Lower leg skin (tissue), 3 donors: ENCODE measurements at regions not wholly inside any gene's neighbourhood (a gene's known extent, or its start where the extent isn't known, plus 50 kb on each side); places are given as distances from the start of the nearest gene placed in this dataset.
"Not testable (repeated sequence)": the region's sequence is repeated elsewhere in the genome, so short reads cannot be mapped to it uniquely, and the experiment has no call there.

Experiments
- POLR2A ChIP-seq, 2 donors: fragments of 450-650 bp; IDR thresholded peaks; one replicate each; pipeline ENCODE4 v1.6.1; 2016 to 2017; ENCODE audit warnings: antibody characterized with exemption in 2 of 2, mild to moderate bottlenecking in 1 of 2, moderate library complexity in 1 of 2
- TF ChIP-seq, protein P1 (sequence below), 3 donors: fragments of 450-650 bp; IDR thresholded peaks; one replicate each; pipeline ENCODE4 v1.5.1; 2016; ENCODE audit warnings: antibody characterized with exemption in 3 of 3, mild to moderate bottlenecking in 3 of 3, moderate library complexity in 2 of 3

DNA sequence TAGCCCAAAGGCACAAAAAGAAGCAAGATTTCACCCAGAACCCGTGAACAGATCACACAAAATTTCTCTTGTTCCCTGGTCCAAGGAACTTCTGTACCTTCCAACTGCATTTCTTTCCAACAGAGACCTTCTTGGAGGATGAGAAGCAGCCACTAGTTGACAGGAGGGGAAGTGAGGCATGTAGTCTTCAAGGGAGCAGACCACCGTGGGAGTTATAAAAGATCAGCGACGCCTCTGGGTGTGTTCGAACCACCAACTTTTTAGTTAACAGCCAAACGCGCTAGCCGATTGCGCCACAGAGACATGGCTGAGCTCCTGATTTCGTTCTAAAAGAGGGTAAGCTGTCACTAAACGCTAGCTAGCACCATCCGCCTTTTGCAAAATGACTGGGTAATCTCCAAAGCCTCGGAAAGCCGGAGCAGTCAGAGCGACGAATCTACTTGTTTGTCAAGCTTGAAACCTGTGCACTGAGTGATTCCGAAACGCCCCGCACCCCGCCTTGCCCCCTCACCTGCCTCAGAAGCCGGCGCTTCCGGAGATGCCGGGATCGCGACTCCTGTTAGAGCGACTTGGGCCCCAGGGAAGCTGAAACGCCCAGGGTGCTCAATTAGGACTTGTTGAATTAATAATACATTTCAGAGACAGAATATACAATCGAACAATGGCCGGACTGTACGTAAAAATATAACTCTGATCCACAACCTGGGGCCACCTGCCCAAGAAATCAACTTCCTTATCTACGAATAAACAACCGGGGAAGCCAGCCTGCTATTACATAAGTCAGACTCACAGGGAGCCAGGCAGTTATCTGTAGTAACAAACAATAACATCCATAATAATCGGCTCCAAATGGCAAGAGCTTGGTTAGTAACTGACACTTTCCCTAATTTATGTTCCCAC, 140.1 kb downstream of the FAM72C start:
- TF ChIP-seq, protein P1, sequence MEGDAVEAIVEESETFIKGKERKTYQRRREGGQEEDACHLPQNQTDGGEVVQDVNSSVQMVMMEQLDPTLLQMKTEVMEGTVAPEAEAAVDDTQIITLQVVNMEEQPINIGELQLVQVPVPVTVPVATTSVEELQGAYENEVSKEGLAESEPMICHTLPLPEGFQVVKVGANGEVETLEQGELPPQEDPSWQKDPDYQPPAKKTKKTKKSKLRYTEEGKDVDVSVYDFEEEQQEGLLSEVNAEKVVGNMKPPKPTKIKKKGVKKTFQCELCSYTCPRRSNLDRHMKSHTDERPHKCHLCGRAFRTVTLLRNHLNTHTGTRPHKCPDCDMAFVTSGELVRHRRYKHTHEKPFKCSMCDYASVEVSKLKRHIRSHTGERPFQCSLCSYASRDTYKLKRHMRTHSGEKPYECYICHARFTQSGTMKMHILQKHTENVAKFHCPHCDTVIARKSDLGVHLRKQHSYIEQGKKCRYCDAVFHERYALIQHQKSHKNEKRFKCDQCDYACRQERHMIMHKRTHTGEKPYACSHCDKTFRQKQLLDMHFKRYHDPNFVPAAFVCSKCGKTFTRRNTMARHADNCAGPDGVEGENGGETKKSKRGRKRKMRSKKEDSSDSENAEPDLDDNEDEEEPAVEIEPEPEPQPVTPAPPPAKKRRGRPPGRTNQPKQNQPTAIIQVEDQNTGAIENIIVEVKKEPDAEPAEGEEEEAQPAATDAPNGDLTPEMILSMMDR (IDR thresholded peaks at IDR 0.05): not testable (repeated sequence)
- not testable (repeated sequence) for TF ChIP-seq POLR2A (IDR thresholded peaks at IDR 0.05)
